ENCODE measurements at regions not wholly inside any gene's neighbourhood (a gene's known extent, or its start where the extent isn't known, plus 50 kb on each side); places are given as distances from the start of the nearest gene placed in this dataset.

DNA sequence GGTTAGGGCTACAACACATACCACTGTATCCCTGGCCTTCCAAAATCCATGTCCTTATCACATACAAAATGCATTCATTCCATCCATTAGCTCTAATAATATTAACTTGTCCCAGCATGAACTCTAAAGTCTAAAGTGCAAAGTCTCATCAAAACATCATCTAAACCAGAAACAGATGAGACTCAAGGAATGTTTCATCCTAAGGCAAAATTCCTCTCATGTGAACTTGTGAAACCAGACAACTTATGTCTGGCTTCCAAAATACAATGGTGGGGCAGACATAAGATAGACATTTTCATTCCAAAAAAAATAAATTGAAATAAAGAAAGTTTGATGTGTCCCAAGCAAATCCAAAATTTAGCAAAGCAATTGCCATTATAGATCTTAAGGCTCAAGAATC is 257.4 kb downstream of the HTR1B start:
- TF ChIP-seq EZH2phosphoT487 (IDR thresholded peaks at IDR 0.05; ENCODE audit: low read depth, severe bottlenecking, unreplicated experiment) (no peak), CTCF (IDR thresholded peaks at IDR 0.05; ENCODE audit: poor library complexity) (no peak)

Measured in hepatocyte (in vitro differentiated cells).